ENCODE measurements at regions not wholly inside any gene's neighbourhood (a gene's known extent, or its start where the extent isn't known, plus 50 kb on each side); places are given as distances from the start of the nearest gene placed in this dataset.

GRCh38 chr15:80315289-80315987 is 63.4 kb upstream of the CTXND1 start:
- TF ChIP-seq CTCF (IDR thresholded peaks at IDR 0.05) = no peak
- no peak for TF ChIP-seq POLR2A (IDR thresholded peaks at IDR 0.05)
